Stimulated activated CD4-positive, alpha-beta T cell treated with anti-CD3 and anti-CD28 coated beads, Interleukin-4, amount 100 ng/mL, for 24 hours (primary cell): ENCODE measurements at regions not wholly inside any gene's neighbourhood (a gene's known extent, or its start where the extent isn't known, plus 50 kb on each side); places are given as distances from the start of the nearest gene placed in this dataset.
"Not testable (repeated sequence)": the region's sequence is repeated elsewhere in the genome, so short reads cannot be mapped to it uniquely, and the experiment has no call there.

Source experiments
- DNase-seq: peaks from one replicate; pipeline ENCODE4 v3.0.0-alpha.2; 2020

DNA sequence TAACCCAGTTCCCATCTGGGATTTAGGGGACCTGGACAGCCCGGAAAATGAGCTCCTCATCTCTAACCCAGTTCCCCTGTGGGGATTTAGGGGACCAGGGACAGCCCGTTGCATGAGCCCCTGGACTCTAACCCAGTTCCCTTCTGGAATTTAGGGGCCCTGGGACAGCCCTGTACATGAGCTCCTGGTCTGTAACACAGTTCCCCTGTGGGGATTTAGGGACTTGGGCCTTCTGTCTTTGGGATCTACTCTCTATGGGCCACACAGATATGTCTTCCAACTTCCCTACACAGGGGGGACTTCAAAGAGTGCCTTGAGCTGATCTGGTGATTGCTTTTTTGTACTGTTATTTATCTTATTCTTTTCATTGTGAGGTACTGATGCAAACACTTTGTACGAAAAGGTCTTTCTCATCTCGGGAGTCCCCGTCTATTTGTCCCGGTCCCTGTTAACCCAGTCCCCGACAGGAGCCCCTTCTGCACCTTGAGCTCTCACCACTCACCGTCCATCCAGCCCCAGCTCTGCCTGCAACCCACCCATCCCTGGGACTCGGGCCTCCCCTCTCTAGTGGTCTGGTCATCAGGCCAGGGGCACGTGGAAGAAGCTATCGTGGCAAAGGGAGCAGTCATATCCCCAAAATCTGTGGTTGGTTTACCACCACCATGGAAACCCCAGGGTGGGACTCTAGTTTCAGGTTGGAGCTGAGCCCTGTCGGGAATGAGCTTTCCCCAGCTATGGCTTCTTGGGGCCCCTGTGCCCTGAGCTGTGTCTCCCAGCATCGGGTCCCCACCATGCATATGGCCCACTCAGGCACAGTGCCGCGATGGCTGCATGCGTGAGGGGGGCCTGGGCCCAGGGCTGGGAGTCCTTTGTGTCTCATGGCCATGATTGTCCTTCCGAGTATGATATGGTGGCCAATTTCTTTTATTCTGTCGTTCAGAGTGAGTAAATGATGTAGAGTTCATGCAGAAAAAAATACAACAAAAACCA lies 270.4 kb upstream of the PLCXD1 start:
- DNase-seq = not testable (repeated sequence)

DNA sequence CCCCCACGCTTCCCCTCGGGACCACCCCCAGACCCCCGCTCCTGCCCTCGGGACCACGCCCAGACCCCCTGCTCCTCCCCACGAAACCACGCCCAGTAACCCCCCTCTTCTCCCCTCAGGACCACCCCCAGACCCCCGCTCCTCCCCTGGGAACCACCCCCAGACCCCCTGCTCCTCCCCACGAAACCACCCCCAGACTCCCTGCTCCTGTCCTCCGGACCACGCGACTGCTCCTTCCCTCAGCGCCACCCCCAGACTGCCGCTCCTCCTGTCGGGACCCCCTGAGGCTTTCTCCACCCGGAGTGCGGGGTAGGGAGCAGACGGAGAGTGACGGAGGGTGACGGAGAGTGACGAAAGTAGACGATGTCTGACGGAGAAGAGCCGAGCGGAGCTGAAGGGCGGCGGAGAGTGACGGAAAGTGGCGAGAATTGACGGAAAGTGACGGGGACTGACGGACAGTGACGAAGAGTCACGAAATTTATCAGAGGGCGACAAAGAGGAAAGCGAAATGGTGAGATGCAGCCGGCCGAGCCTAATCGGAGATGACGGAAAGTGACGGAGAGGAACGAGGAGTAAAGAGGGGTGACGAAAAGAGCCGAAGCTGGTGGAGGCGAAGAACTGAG lies 267.2 kb upstream of the PLCXD1 start:
- DNase-seq = not testable (repeated sequence)

DNA sequence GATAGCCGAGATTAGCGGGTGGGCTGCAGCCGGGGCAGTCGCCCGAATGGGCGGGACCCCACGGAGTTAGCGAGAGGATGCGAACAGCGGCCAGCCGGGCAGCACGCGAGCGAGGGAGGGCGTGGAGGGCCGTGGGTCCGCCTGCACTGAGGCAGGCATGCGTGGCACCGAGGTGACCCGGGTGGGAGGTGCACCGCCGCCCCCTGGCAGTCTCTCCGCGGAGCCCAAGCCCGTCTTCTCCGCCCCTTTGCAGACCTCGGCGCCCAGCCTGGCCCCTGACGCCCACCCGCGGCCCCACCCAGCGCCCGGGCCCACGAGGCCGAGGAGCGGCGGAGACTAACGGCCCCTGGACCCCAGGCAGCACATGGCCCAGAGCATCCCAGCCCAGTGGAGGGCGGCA lies 266.7 kb upstream of the PLCXD1 start:
- DNase-seq = not testable (repeated sequence)

DNA sequence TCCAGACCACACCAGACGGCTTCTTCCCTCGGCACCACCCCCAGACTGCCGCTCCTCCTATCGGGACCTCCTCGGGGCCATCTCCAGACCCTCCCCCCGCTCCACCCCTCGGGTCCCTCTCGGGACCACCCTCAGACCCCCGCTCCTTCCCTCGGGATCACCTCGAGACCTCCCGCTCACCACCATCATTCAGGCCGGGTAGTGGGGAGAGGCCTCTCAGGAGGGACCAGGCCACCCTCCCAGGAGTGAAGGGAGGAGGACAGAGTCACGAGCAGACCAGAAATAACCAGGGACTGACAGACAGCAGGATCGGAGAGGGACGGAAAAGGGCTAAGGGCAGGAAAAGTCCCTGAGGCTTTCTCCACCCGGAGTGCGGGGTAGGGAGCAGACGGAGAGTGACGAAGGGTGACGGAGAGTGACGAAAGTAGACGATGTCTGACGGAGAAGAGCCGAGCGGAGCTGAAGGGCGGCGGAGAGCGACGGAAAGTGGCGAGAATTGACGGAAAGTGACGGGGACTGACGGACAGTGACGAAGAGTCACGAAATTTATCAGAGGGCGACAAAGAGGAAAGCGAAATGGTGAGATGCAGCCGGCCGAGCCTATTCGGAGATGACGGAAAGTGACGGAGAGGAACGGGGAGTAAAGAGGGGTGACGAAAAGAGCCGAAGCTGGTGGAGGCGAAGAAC lies 262.3 kb upstream of the PLCXD1 start:
- DNase-seq = peak; percentile 69

DNA sequence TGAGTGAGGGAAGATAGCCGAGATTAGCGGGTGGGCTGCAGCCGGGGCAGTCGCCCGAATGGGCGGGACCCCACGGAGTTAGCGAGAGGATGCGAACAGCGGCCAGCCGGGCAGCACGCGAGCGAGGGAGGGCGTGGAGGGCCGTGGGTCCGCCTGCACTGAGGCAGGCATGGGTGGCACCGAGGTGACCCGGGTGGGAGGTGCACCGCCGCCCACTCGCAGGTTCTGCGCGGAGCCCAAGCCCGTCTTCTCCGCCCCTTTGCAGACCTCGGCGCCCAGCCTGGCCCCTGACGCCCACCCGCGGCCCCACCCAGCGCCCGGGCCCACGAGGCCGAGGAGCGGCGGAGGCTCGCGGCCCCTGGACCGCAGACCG lies 261.7 kb upstream of the PLCXD1 start:
- DNase-seq = not testable (repeated sequence)

DNA sequence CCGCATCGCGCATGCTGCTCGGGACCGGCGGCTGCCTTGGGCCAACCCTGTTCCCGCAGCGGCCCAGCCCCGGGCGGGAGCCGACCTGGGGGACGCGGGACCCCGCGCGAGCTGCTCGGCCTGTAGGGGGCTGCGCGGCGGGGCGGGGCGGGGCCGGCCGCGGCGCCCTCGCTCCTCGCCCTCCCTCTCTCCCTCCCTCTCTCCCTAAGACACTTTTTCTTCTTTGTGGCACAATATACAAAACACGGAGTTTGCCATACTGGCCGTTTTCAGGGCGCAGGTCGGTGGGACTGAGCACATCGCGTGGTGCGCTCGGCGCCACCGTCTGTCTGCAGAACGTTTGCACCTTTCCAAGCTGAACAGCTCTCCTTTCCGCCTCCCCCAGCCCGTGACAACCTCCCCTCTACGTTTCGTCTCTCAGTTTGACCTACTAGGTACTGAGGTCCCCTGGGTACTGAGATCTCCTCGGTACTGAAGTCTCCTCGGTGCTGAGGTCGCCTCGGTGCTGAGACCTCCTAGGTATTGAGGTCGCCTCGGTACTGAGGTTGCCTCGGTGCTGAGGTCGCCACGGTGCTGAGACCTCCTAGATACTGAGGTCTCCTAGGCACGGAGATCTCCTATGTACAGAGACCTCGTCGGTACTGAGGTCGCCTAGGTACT lies 261.1 kb upstream of the PLCXD1 start:
- peak; percentile 7 for DNase-seq

DNA sequence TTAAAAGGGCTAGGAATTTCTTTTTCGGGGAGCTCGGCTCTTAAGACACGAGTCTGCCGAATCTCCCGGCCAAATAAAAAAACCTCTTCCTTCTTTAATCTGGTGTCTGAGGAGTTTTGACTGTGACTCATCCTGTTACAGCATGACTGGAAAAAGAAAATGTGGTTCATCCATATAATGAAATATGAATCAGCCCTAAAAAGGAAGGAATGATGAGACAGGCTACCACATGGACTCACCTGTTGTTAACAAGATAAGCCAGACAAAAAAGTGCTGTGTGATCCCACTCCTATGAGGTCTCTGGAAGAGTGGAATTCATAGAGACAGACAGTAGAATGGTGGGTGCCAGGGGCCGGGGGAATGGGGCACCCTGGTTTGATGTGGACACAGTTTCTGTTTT lies 257.0 kb upstream of the PLCXD1 start:
- DNase-seq = not testable (repeated sequence)
